GM10266 (cell line): ENCODE measurements at regions not wholly inside any gene's neighbourhood (a gene's known extent, or its start where the extent isn't known, plus 50 kb on each side); places are given as distances from the start of the nearest gene placed in this dataset.
"Not testable (repeated sequence)": the region's sequence is repeated elsewhere in the genome, so short reads cannot be mapped to it uniquely, and the experiment has no call there.

Experiments
- DNase-seq: peaks from one replicate; pipeline ENCODE4 v3.0.0; 2012; ENCODE audit errors: extremely low spot score
- TF ChIP-seq, protein P1 (sequence below): IDR thresholded peaks from 2 replicates; pipeline ENCODE4 v1.5.1; 2012; ENCODE audit warnings: mild to moderate bottlenecking, low read depth; ENCODE audit not compliant: control insufficient read depth, insufficient read depth; ENCODE audit errors: missing control alignments

DNA sequence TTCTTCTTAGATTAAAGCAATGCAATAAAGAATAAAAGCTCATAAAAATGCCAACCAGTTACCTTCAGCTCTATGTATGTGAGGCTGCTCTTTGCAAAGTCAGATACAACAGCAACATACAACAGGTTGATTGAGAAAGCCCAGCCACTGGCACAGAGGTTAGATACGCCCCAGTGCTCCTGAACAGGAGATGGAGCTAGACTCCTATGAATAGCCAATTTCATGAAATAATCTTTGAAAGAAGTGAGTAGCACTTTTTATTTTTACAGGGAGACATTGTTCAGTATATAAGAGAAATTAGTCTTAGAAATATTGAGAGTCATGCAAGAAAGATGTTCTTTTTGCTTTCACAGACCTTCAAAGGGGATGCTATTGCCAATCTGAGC lies 362.4 kb upstream of the MEX3C start:
- TF ChIP-seq, protein P1, sequence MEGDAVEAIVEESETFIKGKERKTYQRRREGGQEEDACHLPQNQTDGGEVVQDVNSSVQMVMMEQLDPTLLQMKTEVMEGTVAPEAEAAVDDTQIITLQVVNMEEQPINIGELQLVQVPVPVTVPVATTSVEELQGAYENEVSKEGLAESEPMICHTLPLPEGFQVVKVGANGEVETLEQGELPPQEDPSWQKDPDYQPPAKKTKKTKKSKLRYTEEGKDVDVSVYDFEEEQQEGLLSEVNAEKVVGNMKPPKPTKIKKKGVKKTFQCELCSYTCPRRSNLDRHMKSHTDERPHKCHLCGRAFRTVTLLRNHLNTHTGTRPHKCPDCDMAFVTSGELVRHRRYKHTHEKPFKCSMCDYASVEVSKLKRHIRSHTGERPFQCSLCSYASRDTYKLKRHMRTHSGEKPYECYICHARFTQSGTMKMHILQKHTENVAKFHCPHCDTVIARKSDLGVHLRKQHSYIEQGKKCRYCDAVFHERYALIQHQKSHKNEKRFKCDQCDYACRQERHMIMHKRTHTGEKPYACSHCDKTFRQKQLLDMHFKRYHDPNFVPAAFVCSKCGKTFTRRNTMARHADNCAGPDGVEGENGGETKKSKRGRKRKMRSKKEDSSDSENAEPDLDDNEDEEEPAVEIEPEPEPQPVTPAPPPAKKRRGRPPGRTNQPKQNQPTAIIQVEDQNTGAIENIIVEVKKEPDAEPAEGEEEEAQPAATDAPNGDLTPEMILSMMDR = no peak
- no peak for DNase-seq

GRCh38 chr18:51561821-51562220 lies 364.3 kb upstream of the MEX3C start:
- no peak for DNase-seq
- TF ChIP-seq, protein P1 = no peak

DNA sequence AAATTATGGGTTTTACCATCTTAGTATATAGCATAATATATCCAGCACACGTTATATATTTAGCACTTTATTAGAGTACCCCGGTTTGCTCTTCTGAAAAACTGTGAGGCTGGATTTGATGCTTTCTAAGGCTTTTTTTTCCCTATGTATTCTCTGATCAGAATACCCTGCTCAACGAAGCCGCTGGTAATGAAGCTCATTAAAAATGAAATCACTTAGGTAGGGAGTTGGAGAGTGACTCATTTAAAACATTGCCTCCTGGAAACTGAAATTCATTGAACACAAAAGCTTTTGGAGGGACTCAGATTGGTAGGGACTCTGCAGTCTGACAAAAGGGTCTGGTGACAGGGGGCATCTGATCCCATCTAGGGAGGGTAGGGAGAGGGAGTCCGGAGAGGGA lies 365.4 kb upstream of the MEX3C start:
- TF ChIP-seq, protein P1 = no peak
- DNase-seq = no peak

- TF ChIP-seq, protein P1 = no peak
- no peak for DNase-seq
Measured at GRCh38 chr18:51563396-51563795, 365.9 kb upstream of the MEX3C start.

DNA sequence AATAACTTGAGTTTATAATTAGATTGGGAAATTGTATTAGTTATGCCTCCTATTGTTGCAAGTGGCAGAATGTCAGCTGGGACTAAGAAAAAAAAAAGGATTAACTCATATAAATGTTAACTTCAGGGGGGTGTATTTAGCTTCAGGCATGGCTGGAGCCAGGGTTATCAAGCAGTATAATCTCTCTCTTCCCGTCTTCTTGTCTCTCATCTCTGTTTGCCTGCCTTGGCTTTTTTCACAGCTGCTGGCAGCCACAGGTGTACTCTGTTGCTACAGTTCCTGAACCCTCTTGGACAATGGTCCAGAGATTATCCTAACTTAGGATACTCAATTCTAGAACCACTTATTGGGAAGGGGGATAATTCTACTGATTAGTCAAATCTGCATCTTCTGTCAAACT lies 370.7 kb upstream of the MEX3C start:
- TF ChIP-seq, protein P1 = no peak

GRCh38 chr18:51569153-51569552 lies 371.7 kb upstream of the MEX3C start:
- no peak for DNase-seq
- TF ChIP-seq, protein P1 = no peak

More for the DNA sequence above, 370.7 kb upstream of the MEX3C start:
- no peak for DNase-seq

GRCh38 chr18:51569561-51569960 lies 372.1 kb upstream of the MEX3C start:
- no peak for DNase-seq
- TF ChIP-seq, protein P1 = no peak

DNA sequence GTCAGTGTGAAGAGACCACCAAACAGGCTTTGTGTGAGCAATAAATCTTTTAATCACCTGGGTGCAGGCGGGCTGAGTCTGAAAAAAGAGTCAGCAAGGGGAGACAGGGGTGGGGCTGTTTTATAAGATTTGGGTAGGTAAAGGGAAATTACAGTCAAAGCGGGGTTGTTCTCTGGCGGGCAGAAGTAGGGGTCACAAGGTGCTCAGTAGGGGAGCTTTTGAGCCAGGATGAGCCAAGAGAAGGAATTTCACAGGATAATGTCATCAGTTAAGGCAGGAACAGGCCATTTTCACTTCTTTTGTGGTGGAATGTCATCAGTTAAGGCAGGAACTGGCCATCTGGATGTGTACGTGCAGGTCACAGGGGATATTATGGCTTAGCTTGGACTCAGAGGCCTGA lies 372.6 kb upstream of the MEX3C start:
- not testable (repeated sequence) for DNase-seq

GRCh38 chr18:51573886-51574285 lies 376.4 kb upstream of the MEX3C start:
- DNase-seq = not testable (repeated sequence)
